ENCODE measurements at regions not wholly inside any gene's neighbourhood (a gene's known extent, or its start where the extent isn't known, plus 50 kb on each side); places are given as distances from the start of the nearest gene placed in this dataset.

GRCh38 chr19:20423381-20424197 is 142.0 kb downstream of the ZNF737 start:
- peak; percentile 50 for DNase-seq
- no peak for ATAC-seq (ENCODE audit: insufficient read depth, low read depth)
- Histone ChIP-seq H3K9ac (ENCODE audit: low read depth, low read length) (peak overlapping the region; percentile 71), H3K4me3 (ENCODE audit: low read depth in 1 of 2, low read length in 2 of 2) (peak overlapping the region; percentile 58 to 76; a peak in 3 of 4 replicates), H3K36me3 (ENCODE audit: insufficient read depth, low read length) (peaks cover 25% of the 10 kb centered on the region), H3K79me2 (ENCODE audit: insufficient read depth, low read length) (peaks cover 54% of the 10 kb centered on the region), H3K27me3 (ENCODE audit: insufficient read depth, low read length, poor library complexity) (no peaks in the 10 kb centered on the region), H3K27ac (ENCODE audit: low read length) (peak overlapping the region; percentile 86), H2AFZ (ENCODE audit: low read depth, low read length) (peak overlapping the region; percentile 73), H3K4me1 (ENCODE audit: insufficient read depth, low read length) (peaks cover 13% of the 10 kb centered on the region), H3K9me3 (ENCODE audit: insufficient read depth, low read length, severe bottlenecking) (peaks cover 4% of the 10 kb centered on the region), H3K4me2 (ENCODE audit: insufficient read depth, low read length) (peak overlapping the region; percentile 63), H4K20me1 (ENCODE audit: insufficient read depth, low read length) (no peaks in the 10 kb centered on the region)
- TF ChIP-seq, protein P1, sequence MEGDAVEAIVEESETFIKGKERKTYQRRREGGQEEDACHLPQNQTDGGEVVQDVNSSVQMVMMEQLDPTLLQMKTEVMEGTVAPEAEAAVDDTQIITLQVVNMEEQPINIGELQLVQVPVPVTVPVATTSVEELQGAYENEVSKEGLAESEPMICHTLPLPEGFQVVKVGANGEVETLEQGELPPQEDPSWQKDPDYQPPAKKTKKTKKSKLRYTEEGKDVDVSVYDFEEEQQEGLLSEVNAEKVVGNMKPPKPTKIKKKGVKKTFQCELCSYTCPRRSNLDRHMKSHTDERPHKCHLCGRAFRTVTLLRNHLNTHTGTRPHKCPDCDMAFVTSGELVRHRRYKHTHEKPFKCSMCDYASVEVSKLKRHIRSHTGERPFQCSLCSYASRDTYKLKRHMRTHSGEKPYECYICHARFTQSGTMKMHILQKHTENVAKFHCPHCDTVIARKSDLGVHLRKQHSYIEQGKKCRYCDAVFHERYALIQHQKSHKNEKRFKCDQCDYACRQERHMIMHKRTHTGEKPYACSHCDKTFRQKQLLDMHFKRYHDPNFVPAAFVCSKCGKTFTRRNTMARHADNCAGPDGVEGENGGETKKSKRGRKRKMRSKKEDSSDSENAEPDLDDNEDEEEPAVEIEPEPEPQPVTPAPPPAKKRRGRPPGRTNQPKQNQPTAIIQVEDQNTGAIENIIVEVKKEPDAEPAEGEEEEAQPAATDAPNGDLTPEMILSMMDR (IDR thresholded peaks at IDR 0.05; ENCODE audit: borderline replicate concordance, extremely low read depth, low read length, poor library complexity, severe bottlenecking) = no peak
- TF ChIP-seq EZH2 (IDR thresholded peaks at IDR 0.05; ENCODE audit: borderline replicate concordance, low read depth, low read length, severe bottlenecking) = no peak

DNA sequence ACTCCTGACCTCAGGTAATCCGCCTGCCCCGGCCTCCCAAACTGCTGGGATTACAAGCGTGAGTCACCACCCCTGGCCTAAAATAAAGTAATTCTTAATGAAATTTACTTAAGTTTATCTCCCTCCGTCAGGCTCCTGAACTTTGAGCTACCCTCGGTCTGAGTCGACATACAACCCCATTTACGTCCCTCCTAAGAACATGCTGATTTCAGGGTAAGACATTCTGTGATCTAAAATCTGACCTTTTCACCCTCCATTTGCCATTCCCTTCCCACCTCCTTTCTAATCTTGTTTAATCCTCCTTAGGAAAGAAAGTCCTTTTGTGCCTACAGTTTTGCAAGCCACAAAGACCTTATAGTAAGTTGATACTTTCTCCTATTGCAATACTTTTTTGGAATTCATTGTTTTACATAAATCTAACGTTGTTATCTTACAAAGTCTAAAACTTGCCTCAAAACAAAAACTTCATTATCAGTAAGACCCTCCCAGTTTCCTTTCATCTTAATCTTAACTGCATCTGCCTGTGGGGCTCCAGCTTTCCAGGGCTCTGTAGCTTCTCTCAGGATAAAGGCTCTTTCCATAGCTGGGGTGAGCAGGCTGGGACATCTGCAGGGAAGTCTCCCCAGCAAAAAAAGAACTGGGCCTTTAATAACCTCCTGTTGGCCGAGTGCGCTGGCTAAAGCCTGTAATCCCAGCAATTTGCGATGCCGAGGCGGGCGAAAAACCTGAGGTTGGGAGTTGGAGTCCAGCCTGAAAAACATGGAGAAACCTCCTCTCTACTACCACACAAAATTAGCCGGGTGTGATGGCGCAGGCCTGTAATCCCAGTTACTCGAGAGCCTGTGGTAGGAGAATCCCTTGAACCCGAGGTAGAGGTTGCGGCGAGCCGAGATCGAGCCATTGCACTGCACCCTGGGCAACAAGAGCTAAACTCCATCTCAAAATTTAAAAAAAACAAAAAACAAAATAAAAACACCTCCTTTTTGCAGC is 143.1 kb downstream of the ZNF737 start:
- Histone ChIP-seq H3K4me2 (ENCODE audit: insufficient read depth, low read length) (peak overlapping the region; percentile 63), H3K27me3 (ENCODE audit: insufficient read depth, low read length, poor library complexity) (no peaks in the 10 kb centered on the region), H3K4me1 (ENCODE audit: insufficient read depth, low read length) (peaks cover 13% of the 10 kb centered on the region), H3K9me3 (ENCODE audit: insufficient read depth, low read length, severe bottlenecking) (peaks cover 4% of the 10 kb centered on the region), H2AFZ (ENCODE audit: low read depth, low read length) (no peak overlapping the region), H3K36me3 (ENCODE audit: insufficient read depth, low read length) (peaks cover 29% of the 10 kb centered on the region), H3K4me3 (ENCODE audit: low read depth in 1 of 2, low read length in 2 of 2) (peak overlapping the region in 1 of 2 experiments; percentile 7; a peak in 1 of 4 replicates), H3K9ac (ENCODE audit: low read depth, low read length) (no peak overlapping the region), H4K20me1 (ENCODE audit: insufficient read depth, low read length) (no peaks in the 10 kb centered on the region), H3K79me2 (ENCODE audit: insufficient read depth, low read length) (peaks cover 65% of the 10 kb centered on the region), H3K27ac (ENCODE audit: low read length) (no peak overlapping the region)
- TF ChIP-seq, protein P1 (IDR thresholded peaks at IDR 0.05; ENCODE audit: borderline replicate concordance, extremely low read depth, low read length, poor library complexity, severe bottlenecking) = no peak
- TF ChIP-seq EZH2 (IDR thresholded peaks at IDR 0.05; ENCODE audit: borderline replicate concordance, low read depth, low read length, severe bottlenecking) = no peak
- no peak for DNase-seq
- ATAC-seq (ENCODE audit: insufficient read depth, low read depth) = no peak

DNA sequence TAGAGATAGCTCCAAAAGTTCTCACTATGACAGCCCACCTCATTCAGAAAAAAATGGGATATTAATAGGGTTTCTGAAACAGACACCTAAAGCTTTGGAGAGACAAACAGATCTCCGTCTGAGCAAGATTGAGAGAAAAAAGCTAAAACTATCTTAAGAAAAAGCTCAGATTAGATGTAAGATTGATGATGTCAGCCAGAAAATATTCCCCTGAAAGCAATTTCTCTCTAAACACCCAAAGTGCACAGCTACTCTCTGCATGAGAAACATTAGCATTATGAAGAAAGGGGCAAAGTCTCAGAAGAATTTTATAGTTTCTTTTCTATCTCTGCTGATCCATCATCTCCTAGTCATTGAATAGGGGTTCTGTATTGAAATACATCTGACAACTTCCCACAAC is 148.9 kb downstream of the ZNF737 start:
- no peak for DNase-seq
- Histone ChIP-seq H3K36me3 (ENCODE audit: insufficient read depth, low read length) (peaks cover 57% of the 10 kb centered on the region), H4K20me1 (ENCODE audit: insufficient read depth, low read length) (no peaks in the 10 kb centered on the region), H3K4me3 (ENCODE audit: low read depth in 1 of 2, low read length in 2 of 2) (no peak overlapping the region), H3K79me2 (ENCODE audit: insufficient read depth, low read length) (peaks cover 77% of the 10 kb centered on the region), H3K4me1 (ENCODE audit: insufficient read depth, low read length) (no peaks in the 10 kb centered on the region), H3K4me2 (ENCODE audit: insufficient read depth, low read length) (no peak overlapping the region), H2AFZ (ENCODE audit: low read depth, low read length) (no peak overlapping the region), H3K9me3 (ENCODE audit: insufficient read depth, low read length, severe bottlenecking) (no peaks in the 10 kb centered on the region), H3K27me3 (ENCODE audit: insufficient read depth, low read length, poor library complexity) (no peaks in the 10 kb centered on the region), H3K9ac (ENCODE audit: low read depth, low read length) (no peak overlapping the region), H3K27ac (ENCODE audit: low read length) (no peak overlapping the region)
- ATAC-seq (ENCODE audit: insufficient read depth, low read depth) = no peak
- TF ChIP-seq, protein P1 (IDR thresholded peaks at IDR 0.05; ENCODE audit: borderline replicate concordance, extremely low read depth, low read length, poor library complexity, severe bottlenecking) = no peak
- TF ChIP-seq EZH2 (IDR thresholded peaks at IDR 0.05; ENCODE audit: borderline replicate concordance, low read depth, low read length, severe bottlenecking) = no peak

Data from DND-41 (cell line).